Renal cortical epithelial cell (primary cell): ENCODE measurements at regions not wholly inside any gene's neighbourhood (a gene's known extent, or its start where the extent isn't known, plus 50 kb on each side); places are given as distances from the start of the nearest gene placed in this dataset.
"Not testable (repeated sequence)": the region's sequence is repeated elsewhere in the genome, so short reads cannot be mapped to it uniquely, and the experiment has no call there.

Experiments
- DNase-seq: peaks from one replicate; pipeline ENCODE4 v3.0.0-alpha.2; 2011; ENCODE audit warnings: low read depth

- no peak for DNase-seq
Observed at GRCh38 chr3:88408935-88409334, 259.2 kb downstream of the C3orf38 start.

- DNase-seq: no peak
Observed at GRCh38 chr3:88410259-88410658, 260.5 kb downstream of the C3orf38 start.

GRCh38 chr3:88412346-88412745, 262.6 kb downstream of the C3orf38 start:
- no peak for DNase-seq

GRCh38 chr3:88416436-88416835, 266.7 kb downstream of the C3orf38 start:
- DNase-seq: no peak

GRCh38 chr3:88418219-88418618, 268.5 kb downstream of the C3orf38 start:
- DNase-seq: no peak

- no peak for DNase-seq
Observed at GRCh38 chr3:88433568-88433967, 283.8 kb downstream of the C3orf38 start.

- DNase-seq: no peak
Observed at GRCh38 chr3:88434001-88434400, 284.2 kb downstream of the C3orf38 start.

GRCh38 chr3:88440701-88441100, 290.9 kb downstream of the C3orf38 start:
- DNase-seq: no peak

- no peak for DNase-seq
Observed at GRCh38 chr3:88443066-88443465, 293.3 kb downstream of the C3orf38 start.

- no peak for DNase-seq
Observed at GRCh38 chr3:88444251-88444650, 294.5 kb downstream of the C3orf38 start.

- no peak for DNase-seq
Observed at GRCh38 chr3:88452228-88452627, 302.5 kb downstream of the C3orf38 start.

GRCh38 chr3:88460369-88460768, 310.6 kb downstream of the C3orf38 start:
- DNase-seq: no peak

GRCh38 chr3:88462230-88462629, 312.5 kb downstream of the C3orf38 start:
- DNase-seq: no peak

- no peak for DNase-seq
Observed at GRCh38 chr3:88467191-88467590, 317.4 kb downstream of the C3orf38 start.

- DNase-seq: no peak
Observed at GRCh38 chr3:88469216-88469615, 319.5 kb downstream of the C3orf38 start.

GRCh38 chr3:88478460-88478859, 328.7 kb downstream of the C3orf38 start:
- DNase-seq: no peak

- no peak for DNase-seq
Observed at GRCh38 chr3:88480822-88481221, 331.1 kb downstream of the C3orf38 start.

GRCh38 chr3:88485001-88485400, 335.2 kb downstream of the C3orf38 start:
- DNase-seq: no peak

GRCh38 chr3:88508818-88509217, 359.1 kb downstream of the C3orf38 start:
- not testable (repeated sequence) for DNase-seq

GRCh38 chr3:88509582-88509981, 359.8 kb downstream of the C3orf38 start:
- DNase-seq: no peak

GRCh38 chr3:88528494-88528893, 378.7 kb downstream of the C3orf38 start:
- DNase-seq: no peak

GRCh38 chr3:88534534-88534933, 384.8 kb downstream of the C3orf38 start:
- DNase-seq: no peak

- DNase-seq: no peak
Observed at GRCh38 chr3:88535563-88535962, 385.8 kb downstream of the C3orf38 start.

- no peak for DNase-seq
Observed at GRCh38 chr3:88542916-88543315, 393.2 kb downstream of the C3orf38 start.

- DNase-seq: no peak
Observed at GRCh38 chr3:88572450-88572849, 422.7 kb downstream of the C3orf38 start.
